BJ (cell line): ENCODE measurements at regions not wholly inside any gene's neighbourhood (a gene's known extent, or its start where the extent isn't known, plus 50 kb on each side); places are given as distances from the start of the nearest gene placed in this dataset.

Experiments
- CTCF ChIA-PET: fragments of 350-600 bp; formaldehyde crosslinking; extraction: SDS; loops from one replicate; lab custom pipeline; 2021; ENCODE audit warnings: antibody characterized with exemption, inconsistent platforms; lab: Yijun Ruan, JAX
- POLR2A ChIA-PET: fragments of 300-600 bp; sonication (Branson Sonifier 250); formaldehyde crosslinking; extraction: SDS; loops from one replicate; lab custom pipeline; 2021; ENCODE audit warnings: antibody characterized with exemption; lab: Charles Lee
- DNase-seq: peaks from one replicate; pipeline ENCODE4 v3.0.0-alpha.2; 2011; ENCODE audit warnings: low read depth
- H3K27me3 ChIP-seq: 2 replicates; pipeline ENCODE4 v1.6.0; 2011; ENCODE audit warnings: low read length; ENCODE audit not compliant: control insufficient read depth, insufficient read depth
- H3K36me3 ChIP-seq: 2 replicates; pipeline ENCODE4 v1.5.1; 2011; ENCODE audit warnings: low read length; ENCODE audit not compliant: control insufficient read depth, insufficient read depth
- H3K4me3 ChIP-seq: 2 replicates; pipeline ENCODE4 v1.5.1; 2011; ENCODE audit warnings: low read depth, mild to moderate bottlenecking, control low read depth, low read length
- TF ChIP-seq, protein P1 (sequence below): IDR thresholded peaks from 2 replicates; pipeline ENCODE4 v1.5.1; 2011; ENCODE audit warnings: low read depth, mild to moderate bottlenecking, control low read depth, inconsistent platforms, low read length, moderate library complexity; ENCODE audit not compliant: insufficient read depth

DNA sequence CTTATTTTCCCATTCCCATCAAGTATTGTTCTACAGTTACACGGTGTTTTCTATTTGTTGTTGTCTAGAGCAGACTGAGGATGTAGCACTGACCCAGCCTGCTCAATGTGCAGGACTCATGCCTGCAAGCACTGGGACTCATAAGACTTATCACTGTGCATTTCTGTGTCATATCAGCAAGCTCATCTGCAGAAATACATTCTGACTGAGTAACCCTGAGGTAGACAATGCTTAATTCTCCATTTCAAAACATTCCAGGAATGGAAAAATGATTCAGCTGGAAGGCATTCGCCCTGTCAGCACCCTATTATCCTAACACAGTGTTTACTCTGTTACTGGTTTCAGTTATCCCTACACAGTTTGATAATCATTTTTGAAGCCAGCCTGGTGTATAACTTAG lies 2506.4 kb downstream of the PCDH9 start:
- CTCF ChIA-PET: no interaction called here
- TF ChIP-seq, protein P1, sequence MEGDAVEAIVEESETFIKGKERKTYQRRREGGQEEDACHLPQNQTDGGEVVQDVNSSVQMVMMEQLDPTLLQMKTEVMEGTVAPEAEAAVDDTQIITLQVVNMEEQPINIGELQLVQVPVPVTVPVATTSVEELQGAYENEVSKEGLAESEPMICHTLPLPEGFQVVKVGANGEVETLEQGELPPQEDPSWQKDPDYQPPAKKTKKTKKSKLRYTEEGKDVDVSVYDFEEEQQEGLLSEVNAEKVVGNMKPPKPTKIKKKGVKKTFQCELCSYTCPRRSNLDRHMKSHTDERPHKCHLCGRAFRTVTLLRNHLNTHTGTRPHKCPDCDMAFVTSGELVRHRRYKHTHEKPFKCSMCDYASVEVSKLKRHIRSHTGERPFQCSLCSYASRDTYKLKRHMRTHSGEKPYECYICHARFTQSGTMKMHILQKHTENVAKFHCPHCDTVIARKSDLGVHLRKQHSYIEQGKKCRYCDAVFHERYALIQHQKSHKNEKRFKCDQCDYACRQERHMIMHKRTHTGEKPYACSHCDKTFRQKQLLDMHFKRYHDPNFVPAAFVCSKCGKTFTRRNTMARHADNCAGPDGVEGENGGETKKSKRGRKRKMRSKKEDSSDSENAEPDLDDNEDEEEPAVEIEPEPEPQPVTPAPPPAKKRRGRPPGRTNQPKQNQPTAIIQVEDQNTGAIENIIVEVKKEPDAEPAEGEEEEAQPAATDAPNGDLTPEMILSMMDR: no peak
- H3K27me3 ChIP-seq: no peaks in the 10 kb centered on the region
- peak; percentile 80 for DNase-seq
- no peak overlapping the region for H3K4me3 ChIP-seq
- H3K36me3 ChIP-seq: no peaks in the 10 kb centered on the region
- POLR2A ChIA-PET: no interaction called here

DNA sequence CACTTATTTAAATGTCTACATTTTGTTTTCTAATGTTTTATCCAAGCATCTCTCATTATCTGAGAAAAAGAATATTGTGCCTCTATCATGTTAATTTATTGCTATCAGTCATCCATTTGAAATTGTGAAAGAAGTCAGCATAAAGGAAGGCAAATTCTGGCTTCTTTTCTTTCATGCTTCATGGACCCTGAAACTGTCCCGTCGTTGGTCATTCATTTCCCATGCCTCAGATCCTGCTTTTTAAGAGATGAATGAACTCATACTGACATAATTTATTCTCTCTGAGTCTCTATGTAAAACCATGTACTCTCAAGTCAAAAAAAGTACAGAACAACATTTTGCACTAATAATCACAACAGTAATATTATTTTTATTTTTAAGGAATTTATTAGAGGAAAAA lies 2512.0 kb downstream of the PCDH9 start:
- ChIA-PET CTCF (no interaction called here), POLR2A (no interaction called here)
- no peak for DNase-seq
- H3K36me3 ChIP-seq: no peaks in the 10 kb centered on the region
- no peak overlapping the region for H3K4me3 ChIP-seq
- TF ChIP-seq, protein P1: no peak
- no peaks in the 10 kb centered on the region for H3K27me3 ChIP-seq

DNA sequence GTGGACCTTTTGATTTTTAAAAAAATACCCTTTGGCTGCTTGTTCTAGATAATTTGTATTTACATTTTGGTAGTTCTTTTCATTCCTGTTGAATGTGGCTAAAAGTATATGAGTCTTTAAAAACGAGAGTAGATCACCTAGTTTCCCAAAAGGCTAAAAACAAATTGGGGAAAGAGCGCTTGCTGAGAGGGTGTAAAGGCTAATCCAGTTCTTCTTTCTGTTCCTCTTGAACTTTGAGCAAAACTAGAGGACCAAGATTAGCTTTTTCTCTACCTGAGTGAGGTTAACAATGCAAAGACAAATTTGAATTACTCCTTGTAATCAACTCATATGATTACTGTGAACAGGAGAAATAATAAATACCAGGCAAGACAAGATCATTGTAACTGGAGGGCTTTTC lies 2513.2 kb downstream of the PCDH9 start:
- no peak for DNase-seq
- POLR2A ChIA-PET: no interaction called here
- Histone ChIP-seq H3K27me3 (no peaks in the 10 kb centered on the region), H3K4me3 (no peak overlapping the region), H3K36me3 (no peaks in the 10 kb centered on the region)
- TF ChIP-seq, protein P1: no peak
- CTCF ChIA-PET: no interaction called here

DNA sequence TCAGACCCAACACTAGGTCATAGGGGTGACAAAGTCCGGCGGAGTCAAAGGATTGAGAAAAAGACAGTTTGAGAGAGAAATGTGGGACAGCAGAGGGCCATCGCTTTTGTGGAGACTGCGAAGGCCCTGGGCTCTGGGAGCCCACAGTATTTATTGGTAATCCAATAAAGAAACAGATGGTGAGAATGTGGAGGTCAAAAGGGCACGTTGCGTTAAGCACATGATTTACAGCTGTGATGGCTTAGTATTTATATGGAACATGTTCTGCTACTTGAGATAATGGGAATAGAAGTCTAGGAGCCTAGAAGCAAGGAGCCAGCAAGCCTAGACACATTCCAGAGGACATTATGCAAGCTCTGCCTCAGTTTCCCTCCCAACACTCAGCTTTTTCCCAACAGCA lies 2521.1 kb downstream of the PCDH9 start:
- ChIA-PET POLR2A (no interaction called here), CTCF (no interaction called here)
- no peak for DNase-seq
- Histone ChIP-seq H3K27me3 (no peaks in the 10 kb centered on the region), H3K4me3 (no peak overlapping the region), H3K36me3 (no peaks in the 10 kb centered on the region)
- TF ChIP-seq, protein P1: no peak

DNA sequence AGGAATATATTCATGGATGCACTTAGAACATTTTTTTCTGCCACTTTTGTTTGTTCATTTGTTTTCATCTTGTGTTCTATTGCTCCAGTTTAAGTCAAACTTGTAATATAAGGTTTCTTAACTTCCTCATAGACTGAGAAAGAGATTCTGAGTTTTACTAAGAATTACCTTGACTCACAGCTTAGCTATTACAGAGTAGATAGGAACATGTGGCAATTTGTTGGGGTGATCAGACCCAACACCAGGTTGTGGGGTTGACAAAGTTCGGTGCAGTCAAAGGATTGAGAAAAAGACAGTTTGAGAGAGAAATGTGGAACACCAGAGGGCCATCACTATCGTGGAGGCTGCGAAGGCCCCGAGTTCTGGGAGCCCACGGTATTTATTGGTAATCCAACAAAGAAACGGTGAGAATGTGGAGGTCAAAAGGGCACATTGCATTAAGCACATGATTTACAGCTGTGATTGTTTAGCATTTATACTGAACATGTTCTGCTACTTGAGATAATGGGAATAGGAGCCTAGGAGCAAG lies 2526.0 kb downstream of the PCDH9 start:
- POLR2A ChIA-PET: no interaction called here
- DNase-seq: no peak
- no peaks in the 10 kb centered on the region for H3K27me3 ChIP-seq
- CTCF ChIA-PET: no interaction called here
- H3K36me3 ChIP-seq: no peaks in the 10 kb centered on the region
- no peak overlapping the region for H3K4me3 ChIP-seq
- TF ChIP-seq, protein P1: no peak
